Neural progenitor cell (in vitro differentiated cells): ENCODE measurements at regions not wholly inside any gene's neighbourhood (a gene's known extent, or its start where the extent isn't known, plus 50 kb on each side); places are given as distances from the start of the nearest gene placed in this dataset.
A peak's percentile ranks its signal among the peaks of the same experiment; 100 is the strongest.

ENCODE experiments used
- DNase-seq: peaks from one replicate; pipeline ENCODE4 v3.0.0-alpha.2; 2016; ENCODE audit warnings: low spot score
- H2AFZ ChIP-seq: fragments of 200-600 bp; sonication (generic); replicated peaks from 2 replicates; pipeline ENCODE4 v1.6.1; 2016; ENCODE audit warnings: antibody characterized with exemption
- H3F3A ChIP-seq: fragments of 200-600 bp; sonication (generic); 2 replicates; pipeline ENCODE4 v1.6.1; 2016; ENCODE audit warnings: antibody characterized with exemption, low read depth
- H3K27ac ChIP-seq: fragments of 200-600 bp; sonication (generic); 2 replicates; pipeline ENCODE4 v1.5.1; 2016; ENCODE audit warnings: mild to moderate bottlenecking
- H3K27me3 ChIP-seq: fragments of 200-600 bp; sonication (generic); 2 replicates; pipeline ENCODE4 v1.6.1; 2016; ENCODE audit warnings: mild to moderate bottlenecking, moderate library complexity
- H3K36me3 ChIP-seq: fragments of 200-600 bp; sonication (generic); 2 replicates; pipeline ENCODE4 v1.5.1; 2016
- H3K4me1 ChIP-seq: fragments of 200-600 bp; sonication (generic); 2 replicates; pipeline ENCODE4 v1.6.1; 2016; ENCODE audit warnings: mixed run types
- H3K4me2 ChIP-seq: fragments of 200-600 bp; sonication (generic); 2 replicates; pipeline ENCODE4 v1.6.1; 2016
- H3K4me3 ChIP-seq: fragments of 200-600 bp; sonication (generic); 2 replicates; pipeline ENCODE4 v1.5.1; 2016
- H3K79me2 ChIP-seq: fragments of 200-600 bp; sonication (generic); 2 replicates; pipeline ENCODE4 v1.6.1; 2016; ENCODE audit warnings: low read depth
- H3K9ac ChIP-seq: fragments of 200-600 bp; sonication (generic); 2 replicates; pipeline ENCODE4 v1.6.1; 2016
- H3K9me3 ChIP-seq: fragments of 200-600 bp; sonication (generic); 2 replicates; pipeline ENCODE4 v1.5.1; 2016; ENCODE audit warnings: low read depth
- H4K20me1 ChIP-seq: fragments of 200-600 bp; sonication (generic); 2 replicates; pipeline ENCODE4 v1.6.1; 2016; ENCODE audit warnings: low read depth
- H3K27ac Mint-ChIP-seq: 3 replicates; pipeline ENCODE4 v1.8.0; 2021; ENCODE audit warnings: mixed read lengths
- H3K27me3 Mint-ChIP-seq: 2 replicates; pipeline ENCODE4 v1.8.0; 2022; ENCODE audit warnings: low read depth, mild to moderate bottlenecking, inconsistent platforms, moderate library complexity, mixed read lengths; ENCODE audit not compliant: insufficient read depth
- H3K36me3 Mint-ChIP-seq: 3 replicates; pipeline ENCODE4 v1.8.0; 2021; ENCODE audit warnings: mixed read lengths
- H3K4me1 Mint-ChIP-seq: 3 replicates; pipeline ENCODE4 v1.8.0; 2021; ENCODE audit warnings: mixed read lengths
- H3K4me3 Mint-ChIP-seq: 3 replicates; pipeline ENCODE4 v1.8.0; 2021; ENCODE audit warnings: mild to moderate bottlenecking, moderate library complexity, mixed read lengths
- H3K9me3 Mint-ChIP-seq: 3 replicates; pipeline ENCODE4 v1.8.0; 2020; ENCODE audit warnings: mixed read lengths
- EZH2 ChIP-seq: fragments of 200-600 bp; sonication (generic); IDR thresholded peaks from 2 replicates; pipeline ENCODE4 v1.6.1; 2017; ENCODE audit warnings: antibody characterized with exemption, mild to moderate bottlenecking, moderate library complexity
- EZH2phosphoT487 ChIP-seq: fragments of 200-600 bp; sonication (generic); IDR thresholded peaks from 2 replicates; pipeline ENCODE4 v1.6.1; 2017; ENCODE audit warnings: antibody characterized with exemption
- TF ChIP-seq, protein P1 (sequence below): fragments of 200-600 bp; sonication (generic); IDR thresholded peaks from 2 replicates; pipeline ENCODE4 v1.5.1; 2017; ENCODE audit warnings: antibody characterized with exemption, mild to moderate bottlenecking

DNA sequence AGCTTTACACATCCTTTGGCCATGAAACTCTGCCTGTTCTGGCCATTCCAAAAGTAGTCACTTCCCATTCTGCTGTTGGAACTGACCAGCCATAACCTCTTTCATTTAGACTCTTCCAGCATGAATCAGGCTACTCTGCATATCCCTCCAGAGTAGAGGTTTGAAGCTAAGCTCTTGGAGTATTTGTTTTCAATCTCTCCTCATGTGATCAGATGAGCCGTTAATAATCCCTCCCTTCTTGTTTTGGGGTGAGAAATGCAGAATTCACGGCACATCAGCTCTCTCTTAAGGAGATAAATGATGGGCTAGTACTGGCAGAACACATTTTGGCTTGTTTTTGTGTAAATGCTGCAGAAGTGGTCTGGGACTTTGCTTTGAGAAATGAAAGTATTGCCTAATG is 519.9 kb downstream of the PCDH17 start:
- Histone ChIP-seq H3K27me3 (no peaks in the 10 kb centered on the region), H3K9ac (no peak overlapping the region), H2AFZ (peak overlapping the region; percentile 33), H3K4me3 (no peak overlapping the region), H3K36me3 (no peaks in the 10 kb centered on the region), H3K27ac (no peak overlapping the region), H3K4me2 (no peak overlapping the region), H3K9me3 (no peaks in the 10 kb centered on the region), H3K4me1 (no peaks in the 10 kb centered on the region), H4K20me1 (no peaks in the 10 kb centered on the region), H3F3A (no peaks in the 10 kb centered on the region), H3K79me2 (no peaks in the 10 kb centered on the region)
- TF ChIP-seq EZH2 (no peak), EZH2phosphoT487 (no peak)
- TF ChIP-seq, protein P1, sequence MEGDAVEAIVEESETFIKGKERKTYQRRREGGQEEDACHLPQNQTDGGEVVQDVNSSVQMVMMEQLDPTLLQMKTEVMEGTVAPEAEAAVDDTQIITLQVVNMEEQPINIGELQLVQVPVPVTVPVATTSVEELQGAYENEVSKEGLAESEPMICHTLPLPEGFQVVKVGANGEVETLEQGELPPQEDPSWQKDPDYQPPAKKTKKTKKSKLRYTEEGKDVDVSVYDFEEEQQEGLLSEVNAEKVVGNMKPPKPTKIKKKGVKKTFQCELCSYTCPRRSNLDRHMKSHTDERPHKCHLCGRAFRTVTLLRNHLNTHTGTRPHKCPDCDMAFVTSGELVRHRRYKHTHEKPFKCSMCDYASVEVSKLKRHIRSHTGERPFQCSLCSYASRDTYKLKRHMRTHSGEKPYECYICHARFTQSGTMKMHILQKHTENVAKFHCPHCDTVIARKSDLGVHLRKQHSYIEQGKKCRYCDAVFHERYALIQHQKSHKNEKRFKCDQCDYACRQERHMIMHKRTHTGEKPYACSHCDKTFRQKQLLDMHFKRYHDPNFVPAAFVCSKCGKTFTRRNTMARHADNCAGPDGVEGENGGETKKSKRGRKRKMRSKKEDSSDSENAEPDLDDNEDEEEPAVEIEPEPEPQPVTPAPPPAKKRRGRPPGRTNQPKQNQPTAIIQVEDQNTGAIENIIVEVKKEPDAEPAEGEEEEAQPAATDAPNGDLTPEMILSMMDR, result no peak
- H3K9me3 Mint-ChIP-seq, result no peaks in the 10 kb centered on the region
- H3K27ac Mint-ChIP-seq, result no peak overlapping the region
- DNase-seq, result no peak
- H3K27me3 Mint-ChIP-seq, result peaks cover 2% of the 10 kb centered on the region
- H3K4me3 Mint-ChIP-seq, result no peak overlapping the region
- no peaks in the 10 kb centered on the region for H3K36me3 Mint-ChIP-seq
- H3K4me1 Mint-ChIP-seq, result peaks cover 3% of the 10 kb centered on the region

DNA sequence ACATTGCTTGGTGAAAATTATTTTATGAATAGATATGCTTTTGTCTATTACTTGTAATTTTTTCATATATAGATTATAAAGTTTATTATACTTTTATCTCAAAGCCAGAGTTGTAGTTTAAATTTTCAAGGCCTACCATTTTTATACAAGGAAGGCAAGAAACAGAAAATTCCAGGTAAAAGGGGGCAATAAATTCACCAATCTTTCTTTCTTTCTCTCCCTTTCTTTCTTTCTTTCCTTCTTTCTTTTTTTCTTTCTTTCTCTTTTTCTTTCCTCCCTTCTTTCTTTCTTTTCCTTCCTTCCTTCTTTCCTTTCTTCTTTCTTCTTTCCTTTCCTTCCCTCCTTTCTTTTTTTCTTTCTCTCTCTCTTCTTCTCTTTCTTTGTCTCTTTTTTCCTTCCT is 529.4 kb downstream of the PCDH17 start:
- no peaks in the 10 kb centered on the region for H3K79me2 ChIP-seq
- no peaks in the 10 kb centered on the region for H3K9me3 ChIP-seq
- Mint-ChIP-seq H3K4me1 (peaks cover 5% of the 10 kb centered on the region), H3K4me3 (no peak overlapping the region), H3K27ac (no peak overlapping the region), H3K36me3 (no peaks in the 10 kb centered on the region), H3K9me3 (no peaks in the 10 kb centered on the region), H3K27me3 (peaks cover 1% of the 10 kb centered on the region)
- H4K20me1 ChIP-seq, result no peaks in the 10 kb centered on the region
- H3K4me2 ChIP-seq, result no peak overlapping the region
- H3K27ac ChIP-seq, result no peak overlapping the region
- H3K27me3 ChIP-seq, result no peaks in the 10 kb centered on the region
- DNase-seq, result no peak
- peak overlapping the region; percentile 19 for H2AFZ ChIP-seq
- no peak overlapping the region for H3K9ac ChIP-seq
- no peak overlapping the region for H3K4me3 ChIP-seq
- no peaks in the 10 kb centered on the region for H3K36me3 ChIP-seq
- no peaks in the 10 kb centered on the region for H3K4me1 ChIP-seq
- TF ChIP-seq EZH2phosphoT487 (no peak), EZH2 (no peak)
- TF ChIP-seq, protein P1, result no peak
- no peaks in the 10 kb centered on the region for H3F3A ChIP-seq

DNA sequence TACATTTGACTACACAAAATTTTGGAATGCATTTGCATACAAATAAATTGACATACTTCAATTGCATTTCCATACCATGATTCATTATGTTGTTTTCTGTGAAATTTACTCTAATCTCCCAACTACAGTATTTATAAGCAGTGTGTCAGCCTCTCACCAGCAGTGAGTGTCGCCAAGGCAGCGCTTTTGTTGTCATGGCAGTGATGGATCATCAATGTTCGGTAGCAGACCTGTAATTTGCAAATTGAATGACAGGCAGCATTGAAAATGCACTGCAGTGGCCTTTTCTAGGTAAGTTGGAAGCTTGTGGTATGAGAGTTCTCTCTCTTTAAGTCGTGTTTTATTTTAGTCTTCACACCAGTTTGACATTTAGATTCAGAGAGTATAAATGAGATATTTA is 534.1 kb downstream of the PCDH17 start:
- Histone ChIP-seq H3K36me3 (no peaks in the 10 kb centered on the region), H3K4me2 (no peak overlapping the region), H3K4me1 (peaks cover 1% of the 10 kb centered on the region), H3K79me2 (no peaks in the 10 kb centered on the region), H3K27me3 (no peaks in the 10 kb centered on the region), H3K27ac (no peak overlapping the region), H3K4me3 (no peak overlapping the region), H3F3A (no peaks in the 10 kb centered on the region), H3K9me3 (no peaks in the 10 kb centered on the region), H2AFZ (no peak overlapping the region), H3K9ac (no peak overlapping the region), H4K20me1 (no peaks in the 10 kb centered on the region)
- Mint-ChIP-seq H3K27ac (no peak overlapping the region), H3K4me1 (peaks cover 9% of the 10 kb centered on the region), H3K9me3 (no peaks in the 10 kb centered on the region), H3K27me3 (no peaks in the 10 kb centered on the region), H3K4me3 (no peak overlapping the region), H3K36me3 (no peaks in the 10 kb centered on the region)
- TF ChIP-seq EZH2 (no peak), EZH2phosphoT487 (no peak)
- TF ChIP-seq, protein P1, result no peak
- no peak for DNase-seq

DNA sequence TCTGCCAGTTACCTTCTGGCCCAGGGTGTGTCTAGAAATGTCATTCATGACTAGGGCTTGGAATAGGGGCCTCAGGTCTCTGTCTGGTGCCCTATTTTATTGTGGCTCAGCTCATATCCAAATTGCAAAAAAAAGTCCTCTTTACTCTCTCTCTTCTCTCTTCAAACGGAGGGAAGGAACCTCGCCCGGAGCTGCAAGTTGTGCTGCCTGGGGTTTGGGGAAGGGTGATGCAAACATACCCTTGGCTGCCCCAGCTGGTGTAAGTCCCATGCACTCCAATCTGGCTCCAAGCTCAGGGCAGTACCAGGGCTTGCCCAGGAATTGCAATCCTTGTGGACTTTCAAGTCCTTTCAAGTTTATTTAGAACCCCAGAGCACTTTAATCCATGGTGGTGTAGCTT is 549.6 kb downstream of the PCDH17 start:
- Histone ChIP-seq H3K36me3 (no peaks in the 10 kb centered on the region), H3K4me3 (no peak overlapping the region), H2AFZ (no peak overlapping the region), H4K20me1 (no peaks in the 10 kb centered on the region), H3K4me2 (no peak overlapping the region), H3K79me2 (no peaks in the 10 kb centered on the region), H3K9ac (no peak overlapping the region), H3K9me3 (no peaks in the 10 kb centered on the region), H3K27me3 (no peaks in the 10 kb centered on the region), H3K4me1 (no peaks in the 10 kb centered on the region), H3F3A (no peaks in the 10 kb centered on the region), H3K27ac (no peak overlapping the region)
- no peaks in the 10 kb centered on the region for H3K4me1 Mint-ChIP-seq
- peaks cover 12% of the 10 kb centered on the region for H3K9me3 Mint-ChIP-seq
- TF ChIP-seq, protein P1, result no peak
- TF ChIP-seq EZH2 (no peak), EZH2phosphoT487 (no peak)
- H3K4me3 Mint-ChIP-seq, result no peak overlapping the region
- no peaks in the 10 kb centered on the region for H3K27me3 Mint-ChIP-seq
- no peak for DNase-seq
- H3K27ac Mint-ChIP-seq, result no peak overlapping the region
- no peaks in the 10 kb centered on the region for H3K36me3 Mint-ChIP-seq
